Gastroesophageal sphincter (tissue), 4 donors: ENCODE measurements at regions not wholly inside any gene's neighbourhood (a gene's known extent, or its start where the extent isn't known, plus 50 kb on each side); places are given as distances from the start of the nearest gene placed in this dataset.
"Not testable (repeated sequence)": the region's sequence is repeated elsewhere in the genome, so short reads cannot be mapped to it uniquely, and the experiment has no call there.

ENCODE experiments used
- ATAC-seq: fragments of 150-250 bp; one replicate; pipeline ENCODE4 v1.9.1; 2016; ENCODE audit warnings: mild to moderate bottlenecking, moderate library complexity
- H3K27ac ChIP-seq, 4 donors: fragments of 200-600 bp; sonication (generic) in 3 of 4; 1 replicate in 3 of 4; 2 replicates in 1 of 4; pipeline ENCODE4 v1.5.1; 2016 to 2019
- H3K27me3 ChIP-seq: fragments of 200-600 bp; sonication (generic); one replicate; pipeline ENCODE4 v1.5.1; 2019
- H3K36me3 ChIP-seq, 2 donors: fragments of 200-600 bp; sonication (generic); one replicate each; pipeline ENCODE4 v1.5.1; 2019; ENCODE audit warnings: control low read depth in 1 of 2
- H3K4me1 ChIP-seq, 3 donors: fragments of 200-600 bp; sonication (generic); 1 replicate in 2 of 3; 2 replicates in 1 of 3; pipeline ENCODE4 v1.5.1; 2016 to 2019; ENCODE audit warnings: control low read depth in 2 of 3
- H3K4me3 ChIP-seq, 2 donors: fragments of 200-600 bp; sonication (generic); one replicate each; pipeline ENCODE4 v1.5.1; 2019; ENCODE audit warnings: mild to moderate bottlenecking in 1 of 2, moderate library complexity in 1 of 2
- H3K9me3 ChIP-seq, 3 donors: fragments of 200-600 bp; sonication (generic); one replicate each; pipeline ENCODE4 v1.5.1; 2017 to 2019; ENCODE audit warnings: control low read depth in 2 of 3
- EP300 ChIP-seq: sonication (generic); formaldehyde crosslinking; IDR thresholded peaks from one replicate; pipeline ENCODE4 v1.6.1; 2017; ENCODE audit warnings: antibody characterized with exemption, mild to moderate bottlenecking
- POLR2A ChIP-seq, 2 donors: fragments of 450-650 bp; IDR thresholded peaks; one replicate each; pipeline ENCODE4 v1.6.1; 2017; ENCODE audit warnings: antibody characterized with exemption in 2 of 2, mild to moderate bottlenecking in 2 of 2, moderate library complexity in 1 of 2
- POLR2AphosphoS5 ChIP-seq: sonication (generic); formaldehyde crosslinking; IDR thresholded peaks from one replicate; pipeline ENCODE4 v1.6.1; 2017; ENCODE audit warnings: antibody characterized with exemption
- WGBS, 2 donors: methylation state at CpG; one replicate each; pipeline ENCODE4 v1.1.5; 2018; ENCODE audit warnings: low coverage in 1 of 2; 5-methylcytosine and 5-hydroxymethylcytosine counted together
- TF ChIP-seq, protein P1 (sequence below), 4 experiments: fragments of 200-600 bp in 2 of 4; fragments of 450-650 bp in 2 of 4; sonication (generic) in 1 of 4; IDR thresholded peaks; one replicate each; pipeline ENCODE4 v1.5.1; 2017 to 2019; ENCODE audit warnings: antibody characterized with exemption in 4 of 4, mild to moderate bottlenecking in 2 of 4, moderate library complexity in 2 of 4

DNA sequence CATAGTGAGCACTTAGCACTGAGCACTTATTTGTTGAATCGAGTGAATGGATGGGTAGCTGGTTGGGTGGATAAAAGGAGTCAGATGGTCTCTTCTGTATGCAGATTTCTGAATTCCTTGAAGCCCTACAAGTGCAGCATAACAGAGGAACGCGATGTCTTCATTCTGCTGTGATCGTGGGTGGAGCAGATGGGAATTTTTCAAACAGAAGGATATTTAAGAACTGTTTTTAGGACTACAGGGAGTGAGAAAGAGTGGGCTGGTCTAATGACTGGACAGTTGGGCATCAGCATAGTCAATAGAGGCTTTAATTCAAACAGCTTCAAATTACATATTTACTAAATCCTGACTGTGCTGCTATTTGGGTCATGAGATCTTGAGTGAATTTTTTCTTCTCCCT is 253.2 kb downstream of the CEMIP2 start:
- ATAC-seq = no peak
- Histone ChIP-seq H3K27ac (no peak overlapping the region), H3K27me3 (no peaks in the 10 kb centered on the region), H3K9me3 (no peaks in the 10 kb centered on the region), H3K36me3 (no peaks in the 10 kb centered on the region), H3K4me1 (no peaks in the 10 kb centered on the region), H3K4me3 (no peak overlapping the region)
- TF ChIP-seq EP300 (no peak), POLR2AphosphoS5 (no peak), POLR2A (IDR thresholded peaks at IDR 0.05) (no peak)
- TF ChIP-seq, protein P1, sequence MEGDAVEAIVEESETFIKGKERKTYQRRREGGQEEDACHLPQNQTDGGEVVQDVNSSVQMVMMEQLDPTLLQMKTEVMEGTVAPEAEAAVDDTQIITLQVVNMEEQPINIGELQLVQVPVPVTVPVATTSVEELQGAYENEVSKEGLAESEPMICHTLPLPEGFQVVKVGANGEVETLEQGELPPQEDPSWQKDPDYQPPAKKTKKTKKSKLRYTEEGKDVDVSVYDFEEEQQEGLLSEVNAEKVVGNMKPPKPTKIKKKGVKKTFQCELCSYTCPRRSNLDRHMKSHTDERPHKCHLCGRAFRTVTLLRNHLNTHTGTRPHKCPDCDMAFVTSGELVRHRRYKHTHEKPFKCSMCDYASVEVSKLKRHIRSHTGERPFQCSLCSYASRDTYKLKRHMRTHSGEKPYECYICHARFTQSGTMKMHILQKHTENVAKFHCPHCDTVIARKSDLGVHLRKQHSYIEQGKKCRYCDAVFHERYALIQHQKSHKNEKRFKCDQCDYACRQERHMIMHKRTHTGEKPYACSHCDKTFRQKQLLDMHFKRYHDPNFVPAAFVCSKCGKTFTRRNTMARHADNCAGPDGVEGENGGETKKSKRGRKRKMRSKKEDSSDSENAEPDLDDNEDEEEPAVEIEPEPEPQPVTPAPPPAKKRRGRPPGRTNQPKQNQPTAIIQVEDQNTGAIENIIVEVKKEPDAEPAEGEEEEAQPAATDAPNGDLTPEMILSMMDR (IDR thresholded peaks at IDR 0.05) = no peak
- 32 to 63% methylated on average over 4 of the region's 4 CpGs for WGBS, 2 donors

DNA sequence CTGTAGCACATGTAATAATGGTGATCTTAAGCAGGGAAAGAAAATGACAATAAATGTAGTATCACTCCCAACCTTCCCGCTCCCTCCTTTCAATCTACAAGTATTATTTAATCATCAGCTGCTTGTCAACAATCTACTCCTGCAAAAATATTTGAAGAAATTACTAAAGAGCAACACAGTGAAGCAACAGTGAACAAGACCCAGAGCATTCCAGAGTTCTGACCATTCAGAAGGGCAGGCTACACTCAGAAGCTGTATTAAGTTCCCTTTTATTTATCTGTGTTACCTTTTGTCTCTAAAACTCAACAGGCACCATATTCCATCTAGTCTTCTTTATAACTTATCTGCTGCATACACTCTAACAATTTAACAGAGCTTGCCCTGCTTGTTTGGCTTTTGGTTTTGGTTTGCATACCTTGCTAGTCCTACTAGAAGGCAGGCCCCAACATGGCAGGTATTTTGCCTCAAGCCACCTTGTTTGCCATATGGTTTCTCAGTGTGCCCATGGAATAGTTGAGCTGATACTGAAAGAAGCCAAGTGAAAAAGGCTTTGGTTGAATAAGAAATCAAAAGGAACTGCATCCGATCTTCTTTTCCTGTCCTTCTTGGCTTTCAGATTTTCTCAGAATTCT is 253.9 kb downstream of the CEMIP2 start:
- Histone ChIP-seq H3K27ac (no peak overlapping the region), H3K4me3 (no peak overlapping the region), H3K9me3 (no peaks in the 10 kb centered on the region), H3K27me3 (no peaks in the 10 kb centered on the region), H3K4me1 (no peaks in the 10 kb centered on the region), H3K36me3 (no peaks in the 10 kb centered on the region)
- no peak for ATAC-seq
- WGBS, 2 donors = 78 to 100% methylated on average over 2 of the region's 2 CpGs
- no peak for TF ChIP-seq POLR2AphosphoS5
- no peak for TF ChIP-seq POLR2A (IDR thresholded peaks at IDR 0.05)
- no peak for TF ChIP-seq EP300
- TF ChIP-seq, protein P1 (IDR thresholded peaks at IDR 0.05) = no peak

DNA sequence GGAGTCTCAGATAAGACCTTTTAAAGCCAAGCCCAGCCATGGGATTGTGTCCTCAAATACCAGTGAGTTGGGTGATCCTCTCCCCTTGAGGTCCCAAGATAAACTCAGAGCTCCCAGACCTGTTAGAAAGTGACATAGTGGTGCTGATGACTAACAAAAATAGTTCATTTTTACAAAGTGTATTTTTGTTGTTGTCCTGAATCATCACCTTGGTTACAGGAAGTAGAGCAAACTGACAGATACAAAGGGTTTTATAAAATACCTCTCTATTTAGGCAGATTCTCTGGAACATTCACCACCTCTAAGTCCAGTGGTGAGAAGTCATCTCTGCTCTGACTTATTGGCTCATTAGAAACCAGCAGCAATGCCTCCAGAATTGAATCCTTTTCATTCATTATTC is 259.3 kb downstream of the CEMIP2 start:
- Histone ChIP-seq H3K9me3 (no peaks in the 10 kb centered on the region), H3K4me1 (no peaks in the 10 kb centered on the region), H3K27me3 (no peaks in the 10 kb centered on the region), H3K4me3 (no peak overlapping the region), H3K36me3 (no peaks in the 10 kb centered on the region), H3K27ac (no peak overlapping the region)
- TF ChIP-seq POLR2AphosphoS5 (no peak), EP300 (no peak), POLR2A (IDR thresholded peaks at IDR 0.05) (no peak)
- TF ChIP-seq, protein P1 (IDR thresholded peaks at IDR 0.05) = no peak
- no peak for ATAC-seq

DNA sequence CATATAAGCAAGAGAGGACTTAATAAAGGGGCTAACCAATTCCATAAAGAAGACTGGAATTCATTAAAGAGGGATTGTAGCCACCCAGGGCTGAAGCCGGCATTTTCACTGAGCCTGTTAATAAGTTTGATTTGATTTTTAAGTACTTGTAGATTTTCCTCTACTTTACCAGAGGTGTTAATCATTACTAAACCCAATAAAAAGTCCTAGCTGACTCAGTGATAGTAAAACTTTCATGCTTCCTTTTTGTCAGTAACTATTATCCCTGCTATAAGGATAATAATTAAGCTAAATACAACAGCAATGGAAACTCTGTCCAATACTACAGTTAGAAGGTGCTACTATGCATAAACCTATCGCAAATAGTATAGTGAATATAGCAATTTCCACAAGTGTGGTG is 260.2 kb downstream of the CEMIP2 start:
- not testable (repeated sequence) for H3K27ac ChIP-seq, H3K9me3 ChIP-seq, ATAC-seq, H3K36me3 ChIP-seq, H3K4me1 ChIP-seq, H3K27me3 ChIP-seq, H3K4me3 ChIP-seq
- 94 to 98% methylated on average over 2 of the region's 2 CpGs for WGBS, 2 donors

DNA sequence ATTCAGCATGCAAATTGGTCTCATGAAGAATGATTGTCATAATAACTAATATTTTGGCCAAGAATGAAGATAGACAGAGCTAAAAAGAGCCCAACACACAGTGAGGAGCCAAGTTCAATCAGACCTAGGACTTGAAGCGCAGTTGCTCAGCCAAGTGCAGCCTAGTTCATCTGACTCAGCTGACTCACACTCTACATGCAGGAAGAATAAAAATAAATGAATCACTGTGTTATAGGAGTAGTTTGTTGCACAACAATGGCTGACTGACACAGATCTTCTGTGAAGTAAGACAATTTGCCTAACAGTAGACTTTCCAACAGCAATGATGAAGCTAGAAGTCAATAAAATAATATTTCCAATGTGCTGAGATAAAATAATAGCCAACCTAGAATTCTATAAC is 261.5 kb downstream of the CEMIP2 start:
- TF ChIP-seq EP300 (no peak), POLR2A (IDR thresholded peaks at IDR 0.05) (no peak), POLR2AphosphoS5 (no peak)
- TF ChIP-seq, protein P1 (IDR thresholded peaks at IDR 0.05) = no peak
- H3K27ac ChIP-seq = no peak overlapping the region
- H3K4me1 ChIP-seq = no peaks in the 10 kb centered on the region
- no peak overlapping the region for H3K4me3 ChIP-seq
- ATAC-seq = peak; percentile 84
- 60 to 63% methylated on average over 1 of the region's 1 CpG for WGBS, 2 donors
- no peaks in the 10 kb centered on the region for H3K27me3 ChIP-seq
- H3K36me3 ChIP-seq = no peaks in the 10 kb centered on the region
- H3K9me3 ChIP-seq = no peaks in the 10 kb centered on the region
